Liver (tissue), 8 donors: ENCODE measurements at regions not wholly inside any gene's neighbourhood (a gene's known extent, or its start where the extent isn't known, plus 50 kb on each side); places are given as distances from the start of the nearest gene placed in this dataset.
A peak's percentile ranks its signal among the peaks of the same experiment; 100 is the strongest.

Experiments
- DNase-seq: peaks from one replicate; pipeline ENCODE4 v3.0.0-alpha.2; 2017; ENCODE audit warnings: low spot score
- H3K27ac ChIP-seq, 2 donors: one replicate each; pipeline ENCODE4 v1.7.0; 2013; ENCODE audit warnings: inconsistent platforms in 2 of 2, low read length in 2 of 2, control low read depth in 1 of 2, low read depth in 1 of 2, mild to moderate bottlenecking in 1 of 2
- H3K27me3 ChIP-seq, 4 donors: one replicate each; pipeline versions ENCODE4 v1.6.1 to v1.7.0; 2013; ENCODE audit warnings: low read length in 3 of 4, inconsistent platforms in 1 of 4, mild to moderate bottlenecking in 1 of 4, moderate library complexity in 1 of 4; ENCODE audit not compliant: control insufficient read depth in 4 of 4, insufficient read depth in 4 of 4
- H3K36me3 ChIP-seq, 4 donors: one replicate each; pipeline versions ENCODE4 v1.6.1 to v1.7.0; 2013; ENCODE audit warnings: low read length in 3 of 4, mild to moderate bottlenecking in 3 of 4, low read depth in 1 of 4, moderate library complexity in 1 of 4; ENCODE audit not compliant: control insufficient read depth in 4 of 4, insufficient read depth in 3 of 4
- H3K4me1 ChIP-seq, 4 donors: one replicate each; pipeline versions ENCODE4 v1.6.1 to v1.7.0; 2013; ENCODE audit warnings: low read length in 3 of 4, mild to moderate bottlenecking in 3 of 4, moderate library complexity in 1 of 4; ENCODE audit not compliant: control insufficient read depth in 4 of 4, insufficient read depth in 4 of 4
- H3K4me3 ChIP-seq, 3 donors: one replicate each; pipeline versions ENCODE4 v1.6.1 to v1.7.0; 2013; ENCODE audit warnings: low read length in 3 of 3, control low read depth in 1 of 3, low read depth in 1 of 3, mild to moderate bottlenecking in 1 of 3
- H3K9ac ChIP-seq, 2 donors: one replicate each; pipeline ENCODE4 v1.7.0; 2013; ENCODE audit warnings: low read length in 2 of 2, mild to moderate bottlenecking in 2 of 2, moderate library complexity in 2 of 2, control low read depth in 1 of 2, low read depth in 1 of 2
- H3K9me3 ChIP-seq, 4 donors: one replicate each; pipeline versions ENCODE4 v1.6.1 to v1.7.0; 2013; ENCODE audit warnings: low read length in 3 of 4; ENCODE audit not compliant: control insufficient read depth in 4 of 4
- EGR1 ChIP-seq, 2 donors: IDR thresholded peaks; 2 replicates each; pipeline ENCODE4 v1.6.1; 2016 to 2018; ENCODE audit warnings: antibody characterized with exemption in 2 of 2, low read depth in 2 of 2
- FOXA2 ChIP-seq: IDR thresholded peaks from 2 replicates; pipeline ENCODE4 v1.6.1; 2016; ENCODE audit warnings: antibody characterized with exemption
- GABPA ChIP-seq, 2 donors: IDR thresholded peaks in 1 of 2; conservative IDR thresholded peaks in 1 of 2; 2 replicates each; pipeline ENCODE4 v1.6.1; 2016; ENCODE audit warnings: antibody characterized with exemption in 2 of 2, mild to moderate bottlenecking in 1 of 2, moderate library complexity in 1 of 2
- HNF4A ChIP-seq, 2 donors: conservative IDR thresholded peaks; 2 replicates each; pipeline ENCODE4 v1.6.1; 2016; ENCODE audit warnings: antibody characterized with exemption in 2 of 2, mild to moderate bottlenecking in 2 of 2
- HNF4G ChIP-seq: IDR thresholded peaks from 2 replicates; pipeline ENCODE4 v1.6.1; 2016; ENCODE audit warnings: antibody characterized with exemption
- JUND ChIP-seq, 2 donors: IDR thresholded peaks; 2 replicates each; pipeline ENCODE4 v1.6.1; 2016; ENCODE audit warnings: antibody characterized with exemption in 2 of 2
- NR2F2 ChIP-seq: IDR thresholded peaks from 2 replicates; pipeline ENCODE4 v1.6.1; 2016; ENCODE audit warnings: antibody characterized with exemption
- RAD21 ChIP-seq, 2 donors: IDR thresholded peaks; 2 replicates each; pipeline ENCODE4 v1.6.1; 2016; ENCODE audit warnings: antibody characterized with exemption in 2 of 2, mild to moderate bottlenecking in 2 of 2
- RXRA ChIP-seq, 2 donors: IDR thresholded peaks; 2 replicates each; pipeline ENCODE4 v1.6.1; 2017 to 2018; ENCODE audit warnings: antibody characterized with exemption in 2 of 2, mild to moderate bottlenecking in 1 of 2
- SP1 ChIP-seq: IDR thresholded peaks from 2 replicates; pipeline ENCODE4 v1.6.1; 2018; ENCODE audit warnings: antibody characterized with exemption, mild to moderate bottlenecking
- TAF1 ChIP-seq: conservative IDR thresholded peaks from 2 replicates; pipeline ENCODE4 v1.6.1; 2016; ENCODE audit warnings: antibody characterized with exemption, mild to moderate bottlenecking
- YY1 ChIP-seq: IDR thresholded peaks from 2 replicates; pipeline ENCODE4 v1.6.1; 2016; ENCODE audit warnings: antibody characterized with exemption, mild to moderate bottlenecking
- WGBS: extraction: QIAGEN DNeasy Blood & Tissue Kit; methylation state at CpG from one replicate; pipeline ENCODE4 v1.1.7; 2013; 5-methylcytosine and 5-hydroxymethylcytosine counted together
- TF ChIP-seq, protein P1 (sequence below): fragments of 150-350 bp; IDR thresholded peaks from 2 replicates; pipeline ENCODE4 v1.5.1; 2017; ENCODE audit warnings: improper control_type of control experiment, low read depth, low read length; ENCODE audit not compliant: missing input control
- TF ChIP-seq, protein P2 (sequence below): IDR thresholded peaks from 2 replicates; pipeline ENCODE4 v1.6.1; 2016; ENCODE audit warnings: antibody characterized with exemption
- TF ChIP-seq, protein P3 (sequence below): IDR thresholded peaks from 2 replicates; pipeline ENCODE4 v1.6.1; 2016; ENCODE audit warnings: antibody characterized with exemption, mild to moderate bottlenecking
- TF ChIP-seq, protein P4 (sequence below): IDR thresholded peaks from 2 replicates; pipeline ENCODE4 v1.6.1; 2016; ENCODE audit warnings: antibody characterized with exemption
- TF ChIP-seq, protein P5 (sequence below): IDR thresholded peaks from 2 replicates; pipeline ENCODE4 v1.6.1; 2016; ENCODE audit warnings: antibody characterized with exemption
- donor health status: healthy.
- donor health status: healthy.
- donor health status: healthy.
- donor health status: healthy.
- donor health status: healthy.

DNA sequence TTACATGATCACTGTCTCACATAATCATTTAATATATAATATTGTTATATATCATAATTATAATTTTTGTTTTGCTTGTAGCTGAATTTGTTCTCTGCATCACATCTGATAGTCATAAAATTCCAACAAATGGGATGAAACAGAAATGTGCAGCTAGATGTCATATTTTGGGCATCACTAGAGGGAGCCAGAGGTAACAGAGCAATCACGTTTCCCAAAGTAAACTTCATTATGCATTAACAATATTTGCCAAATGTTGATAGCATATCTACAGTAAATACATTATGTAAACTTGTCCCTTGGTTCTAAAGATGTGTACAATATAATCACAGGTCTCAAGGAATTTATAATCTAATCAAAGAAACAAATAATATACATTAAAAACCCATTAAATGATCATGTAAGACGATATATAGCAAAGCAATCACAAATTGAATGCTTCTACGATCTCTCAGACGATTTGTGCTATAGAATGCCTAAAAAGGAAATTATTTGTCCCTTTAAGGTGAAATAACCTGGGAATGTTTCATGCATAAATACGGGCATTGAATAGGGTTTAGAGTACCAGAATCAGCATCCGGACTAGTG is 234.2 kb upstream of the MCTP2 start:
- no peak overlapping the region for H3K4me3 ChIP-seq
- peaks cover 0 to 7% (median 0%) of the 10 kb centered on the region in 4 donors for H3K27me3 ChIP-seq
- H3K36me3 ChIP-seq: no peaks in the 10 kb centered on the region
- H3K4me1 ChIP-seq: no peaks in the 10 kb centered on the region
- TF ChIP-seq RAD21 (IDR thresholded peaks at IDR 0.05): peak; percentile 53 to 68
- no peak for TF ChIP-seq YY1
- no peak for TF ChIP-seq RXRA (IDR thresholded peaks at IDR 0.05)
- TF ChIP-seq, protein P1, sequence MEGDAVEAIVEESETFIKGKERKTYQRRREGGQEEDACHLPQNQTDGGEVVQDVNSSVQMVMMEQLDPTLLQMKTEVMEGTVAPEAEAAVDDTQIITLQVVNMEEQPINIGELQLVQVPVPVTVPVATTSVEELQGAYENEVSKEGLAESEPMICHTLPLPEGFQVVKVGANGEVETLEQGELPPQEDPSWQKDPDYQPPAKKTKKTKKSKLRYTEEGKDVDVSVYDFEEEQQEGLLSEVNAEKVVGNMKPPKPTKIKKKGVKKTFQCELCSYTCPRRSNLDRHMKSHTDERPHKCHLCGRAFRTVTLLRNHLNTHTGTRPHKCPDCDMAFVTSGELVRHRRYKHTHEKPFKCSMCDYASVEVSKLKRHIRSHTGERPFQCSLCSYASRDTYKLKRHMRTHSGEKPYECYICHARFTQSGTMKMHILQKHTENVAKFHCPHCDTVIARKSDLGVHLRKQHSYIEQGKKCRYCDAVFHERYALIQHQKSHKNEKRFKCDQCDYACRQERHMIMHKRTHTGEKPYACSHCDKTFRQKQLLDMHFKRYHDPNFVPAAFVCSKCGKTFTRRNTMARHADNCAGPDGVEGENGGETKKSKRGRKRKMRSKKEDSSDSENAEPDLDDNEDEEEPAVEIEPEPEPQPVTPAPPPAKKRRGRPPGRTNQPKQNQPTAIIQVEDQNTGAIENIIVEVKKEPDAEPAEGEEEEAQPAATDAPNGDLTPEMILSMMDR: peak; percentile 51
- no peak for TF ChIP-seq SP1
- no peak for TF ChIP-seq EGR1 (IDR thresholded peaks at IDR 0.05; ENCODE audit: low read depth in 2 of 2)
- TF ChIP-seq HNF4A (conservative IDR thresholded peaks at IDR 0.05): no peak
- TF ChIP-seq GABPA (IDR thresholded peaks at IDR 0.05 in 1 of 2, conservative IDR thresholded peaks at IDR 0.05 in 1 of 2): no peak
- no peak for TF ChIP-seq FOXA2
- TF ChIP-seq, protein P2, sequence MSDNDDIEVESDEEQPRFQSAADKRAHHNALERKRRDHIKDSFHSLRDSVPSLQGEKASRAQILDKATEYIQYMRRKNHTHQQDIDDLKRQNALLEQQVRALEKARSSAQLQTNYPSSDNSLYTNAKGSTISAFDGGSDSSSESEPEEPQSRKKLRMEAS: no peak
- no peak for TF ChIP-seq NR2F2
- TF ChIP-seq, protein P3, sequence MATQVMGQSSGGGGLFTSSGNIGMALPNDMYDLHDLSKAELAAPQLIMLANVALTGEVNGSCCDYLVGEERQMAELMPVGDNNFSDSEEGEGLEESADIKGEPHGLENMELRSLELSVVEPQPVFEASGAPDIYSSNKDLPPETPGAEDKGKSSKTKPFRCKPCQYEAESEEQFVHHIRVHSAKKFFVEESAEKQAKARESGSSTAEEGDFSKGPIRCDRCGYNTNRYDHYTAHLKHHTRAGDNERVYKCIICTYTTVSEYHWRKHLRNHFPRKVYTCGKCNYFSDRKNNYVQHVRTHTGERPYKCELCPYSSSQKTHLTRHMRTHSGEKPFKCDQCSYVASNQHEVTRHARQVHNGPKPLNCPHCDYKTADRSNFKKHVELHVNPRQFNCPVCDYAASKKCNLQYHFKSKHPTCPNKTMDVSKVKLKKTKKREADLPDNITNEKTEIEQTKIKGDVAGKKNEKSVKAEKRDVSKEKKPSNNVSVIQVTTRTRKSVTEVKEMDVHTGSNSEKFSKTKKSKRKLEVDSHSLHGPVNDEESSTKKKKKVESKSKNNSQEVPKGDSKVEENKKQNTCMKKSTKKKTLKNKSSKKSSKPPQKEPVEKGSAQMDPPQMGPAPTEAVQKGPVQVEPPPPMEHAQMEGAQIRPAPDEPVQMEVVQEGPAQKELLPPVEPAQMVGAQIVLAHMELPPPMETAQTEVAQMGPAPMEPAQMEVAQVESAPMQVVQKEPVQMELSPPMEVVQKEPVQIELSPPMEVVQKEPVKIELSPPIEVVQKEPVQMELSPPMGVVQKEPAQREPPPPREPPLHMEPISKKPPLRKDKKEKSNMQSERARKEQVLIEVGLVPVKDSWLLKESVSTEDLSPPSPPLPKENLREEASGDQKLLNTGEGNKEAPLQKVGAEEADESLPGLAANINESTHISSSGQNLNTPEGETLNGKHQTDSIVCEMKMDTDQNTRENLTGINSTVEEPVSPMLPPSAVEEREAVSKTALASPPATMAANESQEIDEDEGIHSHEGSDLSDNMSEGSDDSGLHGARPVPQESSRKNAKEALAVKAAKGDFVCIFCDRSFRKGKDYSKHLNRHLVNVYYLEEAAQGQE: no peak
- TF ChIP-seq, protein P4, sequence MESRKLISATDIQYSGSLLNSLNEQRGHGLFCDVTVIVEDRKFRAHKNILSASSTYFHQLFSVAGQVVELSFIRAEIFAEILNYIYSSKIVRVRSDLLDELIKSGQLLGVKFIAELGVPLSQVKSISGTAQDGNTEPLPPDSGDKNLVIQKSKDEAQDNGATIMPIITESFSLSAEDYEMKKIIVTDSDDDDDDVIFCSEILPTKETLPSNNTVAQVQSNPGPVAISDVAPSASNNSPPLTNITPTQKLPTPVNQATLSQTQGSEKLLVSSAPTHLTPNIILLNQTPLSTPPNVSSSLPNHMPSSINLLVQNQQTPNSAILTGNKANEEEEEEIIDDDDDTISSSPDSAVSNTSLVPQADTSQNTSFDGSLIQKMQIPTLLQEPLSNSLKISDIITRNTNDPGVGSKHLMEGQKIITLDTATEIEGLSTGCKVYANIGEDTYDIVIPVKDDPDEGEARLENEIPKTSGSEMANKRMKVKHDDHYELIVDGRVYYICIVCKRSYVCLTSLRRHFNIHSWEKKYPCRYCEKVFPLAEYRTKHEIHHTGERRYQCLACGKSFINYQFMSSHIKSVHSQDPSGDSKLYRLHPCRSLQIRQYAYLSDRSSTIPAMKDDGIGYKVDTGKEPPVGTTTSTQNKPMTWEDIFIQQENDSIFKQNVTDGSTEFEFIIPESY: no peak
- no peak overlapping the region for H3K27ac ChIP-seq
- H3K9ac ChIP-seq: no peak overlapping the region
- whole genome bisulfite sequencing: 50% methylated on average over 6 of the region's 6 CpGs
- DNase-seq: no peak
- H3K9me3 ChIP-seq: no peaks in the 10 kb centered on the region

DNA sequence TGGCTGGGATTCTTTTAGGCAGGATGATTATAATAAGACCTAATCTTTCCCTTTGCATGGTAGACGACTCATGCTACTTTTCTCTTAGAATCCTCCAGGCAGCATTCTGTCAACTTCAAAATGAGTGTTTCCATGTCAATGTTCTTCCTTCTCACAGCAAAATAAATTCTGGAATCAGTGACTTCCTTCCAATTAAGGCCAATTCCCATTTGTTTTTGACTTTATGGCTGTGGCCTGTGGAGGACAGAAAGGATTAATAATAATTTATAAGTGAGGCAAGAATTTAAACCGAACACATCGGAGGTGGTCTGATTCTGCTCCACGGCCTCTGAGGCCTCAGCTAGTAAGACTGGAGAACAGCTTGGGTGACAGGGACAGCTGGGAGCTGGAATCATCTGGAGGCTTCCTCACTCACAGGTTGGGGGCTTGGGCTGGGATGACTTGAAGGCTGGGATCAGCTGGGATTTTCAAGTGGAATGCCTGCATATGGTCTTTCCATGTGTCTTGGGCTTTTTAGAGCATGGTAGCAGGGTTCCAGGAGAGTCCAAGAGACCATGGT is 241.8 kb upstream of the MCTP2 start:
- H3K27me3 ChIP-seq: peaks cover 0 to 9% (median 1%) of the 10 kb centered on the region in 4 donors
- no peak for DNase-seq
- H3K27ac ChIP-seq: no peak overlapping the region
- WGBS: 83% methylated on average over 4 of the region's 4 CpGs
- H3K9me3 ChIP-seq: no peaks in the 10 kb centered on the region
- H3K9ac ChIP-seq: no peak overlapping the region
- no peaks in the 10 kb centered on the region for H3K4me1 ChIP-seq
- H3K36me3 ChIP-seq: no peaks in the 10 kb centered on the region
- no peak overlapping the region for H3K4me3 ChIP-seq
- no peak for TF ChIP-seq TAF1
- TF ChIP-seq, protein P3: no peak
- peak; percentile 1 for TF ChIP-seq NR2F2
- TF ChIP-seq, protein P5, sequence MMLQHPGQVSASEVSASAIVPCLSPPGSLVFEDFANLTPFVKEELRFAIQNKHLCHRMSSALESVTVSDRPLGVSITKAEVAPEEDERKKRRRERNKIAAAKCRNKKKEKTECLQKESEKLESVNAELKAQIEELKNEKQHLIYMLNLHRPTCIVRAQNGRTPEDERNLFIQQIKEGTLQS: no peak
- no peak for TF ChIP-seq YY1
- TF ChIP-seq JUND (IDR thresholded peaks at IDR 0.05): peak in 1 of 2 donors; percentile 39
- no peak for TF ChIP-seq RAD21 (IDR thresholded peaks at IDR 0.05)
- TF ChIP-seq HNF4G: no peak
- no peak for TF ChIP-seq SP1
- TF ChIP-seq, protein P1: no peak
